Muscle of leg (tissue), 3 donors: ENCODE measurements at regions not wholly inside any gene's neighbourhood (a gene's known extent, or its start where the extent isn't known, plus 50 kb on each side); places are given as distances from the start of the nearest gene placed in this dataset.
A peak's percentile ranks its signal among the peaks of the same experiment; 100 is the strongest.

Experiments
- DNase-seq: peaks from one replicate; pipeline ENCODE4 v3.0.0; 2013
- H3K27ac ChIP-seq: one replicate; pipeline ENCODE4 v1.5.1; 2013; ENCODE audit warnings: mild to moderate bottlenecking, low read length, control low read depth
- H3K27me3 ChIP-seq: one replicate; pipeline ENCODE4 v1.6.1; 2013; ENCODE audit warnings: low read length; ENCODE audit not compliant: control insufficient read depth, insufficient read depth
- H3K36me3 ChIP-seq: one replicate; pipeline ENCODE4 v1.6.1; 2013; ENCODE audit warnings: low read length; ENCODE audit not compliant: control insufficient read depth, insufficient read depth
- H3K4me1 ChIP-seq: one replicate; pipeline ENCODE4 v1.6.1; 2013; ENCODE audit warnings: low read length; ENCODE audit not compliant: control insufficient read depth, insufficient read depth
- H3K4me3 ChIP-seq: one replicate; pipeline ENCODE4 v1.5.1; 2013; ENCODE audit warnings: low read length, control low read depth
- H3K9me3 ChIP-seq: replicated peaks from 2 replicates; pipeline ENCODE4 v1.6.1; 2013; ENCODE audit warnings: low read depth, low read length; ENCODE audit not compliant: control insufficient read depth
- WGBS: methylation state at CpG from one replicate; pipeline ENCODE4 v1.1.5; 2013; ENCODE audit warnings: missing lambda C conversion rate; ENCODE audit not compliant: insufficient coverage; 5-methylcytosine and 5-hydroxymethylcytosine counted together

DNA sequence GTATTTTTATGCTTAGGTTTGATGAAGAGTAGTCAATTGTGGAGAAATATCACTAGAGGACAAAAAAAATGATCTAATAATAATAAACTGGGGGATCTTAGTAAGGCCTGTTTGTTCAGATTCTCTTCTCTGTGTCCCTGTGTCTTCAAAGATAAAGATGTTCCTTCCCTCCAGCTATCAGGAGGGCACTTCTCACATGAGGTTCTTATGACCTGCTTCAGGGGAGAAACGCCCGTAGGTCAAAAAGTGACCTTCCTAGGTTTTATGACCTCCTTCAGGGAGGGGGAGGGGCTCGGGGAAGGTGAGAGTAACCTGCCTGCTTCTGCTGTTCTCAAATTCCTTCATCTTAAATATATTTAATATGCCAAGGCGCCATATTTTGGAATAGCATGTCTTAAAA lies 89.2 kb upstream of the JADE1 start:
- H3K4me1 ChIP-seq, result peaks cover 2% of the 10 kb centered on the region
- no peaks in the 10 kb centered on the region for H3K36me3 ChIP-seq
- no peak overlapping the region for H3K4me3 ChIP-seq
- no CpG with 5 or more reads among the region's 4 CpGs for WGBS
- no peaks in the 10 kb centered on the region for H3K9me3 ChIP-seq
- H3K27me3 ChIP-seq, result no peaks in the 10 kb centered on the region
- H3K27ac ChIP-seq, result no peak overlapping the region
- no peak for DNase-seq

DNA sequence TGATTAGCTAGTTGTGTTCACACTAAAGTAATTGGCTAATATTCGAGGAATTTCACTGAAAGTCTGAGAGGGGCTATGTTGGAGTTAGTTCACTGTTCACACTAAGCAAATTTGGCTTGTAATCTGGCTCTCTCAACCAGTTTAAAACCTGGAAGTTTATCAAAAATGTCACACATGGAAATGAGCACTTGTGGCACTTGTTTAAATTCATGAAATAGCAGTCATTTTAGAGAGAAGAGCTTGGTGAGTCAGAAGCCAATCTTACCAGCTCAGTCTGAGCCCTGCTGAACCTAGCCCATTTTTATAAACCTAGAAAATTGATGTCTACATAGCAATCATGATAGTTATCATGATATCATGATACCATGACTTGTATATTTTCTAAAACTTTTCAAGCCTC lies 90.7 kb upstream of the JADE1 start:
- peak; percentile 26 for DNase-seq
- no CpG with 5 or more reads among the region's 1 CpG for WGBS
- H3K27ac ChIP-seq, result no peak overlapping the region
- no peak overlapping the region for H3K4me3 ChIP-seq
- no peaks in the 10 kb centered on the region for H3K36me3 ChIP-seq
- H3K27me3 ChIP-seq, result no peaks in the 10 kb centered on the region
- peaks cover 2% of the 10 kb centered on the region for H3K4me1 ChIP-seq
- H3K9me3 ChIP-seq, result no peaks in the 10 kb centered on the region

DNA sequence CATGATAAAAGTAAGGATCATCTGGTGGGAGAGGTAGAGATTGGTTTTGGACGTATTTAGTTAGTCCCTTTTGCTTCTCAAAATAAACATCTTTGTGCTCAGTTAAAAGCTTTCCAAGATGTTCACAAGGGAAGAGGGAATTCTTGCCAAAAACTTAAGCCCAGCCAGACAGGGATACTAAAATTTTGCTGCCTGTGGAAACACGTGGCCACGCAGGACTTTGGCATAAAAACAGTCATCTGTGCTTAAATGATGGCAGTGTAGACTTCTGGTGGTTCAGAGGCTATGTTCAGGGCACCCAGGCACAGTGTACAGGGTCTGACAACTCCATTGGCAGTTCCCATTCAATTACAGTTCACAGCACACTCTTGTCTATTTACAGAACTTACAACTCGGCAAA lies 93.2 kb upstream of the JADE1 start:
- Histone ChIP-seq H3K4me3 (no peak overlapping the region), H3K27ac (peak overlapping the region; percentile 9), H3K9me3 (no peaks in the 10 kb centered on the region), H3K27me3 (no peaks in the 10 kb centered on the region), H3K4me1 (peaks cover 2% of the 10 kb centered on the region), H3K36me3 (no peaks in the 10 kb centered on the region)
- peak; percentile 91 for DNase-seq
- 0% methylated on average over 2 of the region's 4 CpGs for WGBS

DNA sequence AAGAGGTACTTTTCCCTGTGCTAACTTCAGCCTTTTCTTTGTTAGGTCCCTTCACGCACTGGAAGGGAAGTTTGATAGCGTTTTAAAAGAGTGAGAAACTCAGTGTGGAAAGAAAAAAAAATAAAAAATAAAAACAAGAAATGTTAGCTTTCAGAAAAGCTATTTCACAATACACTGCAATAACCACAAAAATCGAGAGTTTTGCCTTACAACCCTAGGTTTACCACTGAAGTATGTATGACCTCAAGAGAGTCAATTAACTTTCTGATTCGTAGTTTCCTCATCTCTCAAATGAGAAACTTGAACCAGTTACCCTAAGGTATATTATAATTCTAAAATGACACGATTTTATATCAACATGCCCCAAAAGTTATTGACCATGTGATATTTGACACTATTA lies 93.9 kb upstream of the JADE1 start:
- Histone ChIP-seq H3K27me3 (no peaks in the 10 kb centered on the region), H3K4me3 (no peak overlapping the region), H3K9me3 (no peaks in the 10 kb centered on the region), H3K27ac (no peak overlapping the region), H3K4me1 (peaks cover 2% of the 10 kb centered on the region), H3K36me3 (no peaks in the 10 kb centered on the region)
- DNase-seq, result no peak
- WGBS, result no CpG with 5 or more reads among the region's 5 CpGs

DNA sequence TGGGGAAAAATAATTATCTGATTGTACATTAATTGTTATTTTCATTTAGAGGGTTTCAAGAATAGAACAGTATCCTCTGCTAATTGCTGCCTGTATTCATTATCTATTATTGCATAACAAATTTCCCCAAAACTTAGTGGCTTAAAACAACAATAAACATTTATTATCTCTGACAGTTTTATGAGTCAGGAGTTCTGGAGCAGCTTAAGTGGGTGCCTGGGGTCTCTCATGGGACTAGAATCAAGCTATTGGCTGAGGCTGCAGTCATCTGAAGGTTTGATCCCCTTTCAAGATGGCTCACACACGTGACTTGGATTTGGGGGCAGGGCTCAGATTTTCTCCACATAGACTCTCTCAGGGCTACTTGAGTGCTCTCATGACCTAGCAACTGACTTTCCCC lies 98.1 kb upstream of the JADE1 start:
- Histone ChIP-seq H3K9me3 (no peaks in the 10 kb centered on the region), H3K27ac (no peak overlapping the region), H3K36me3 (no peaks in the 10 kb centered on the region), H3K27me3 (no peaks in the 10 kb centered on the region), H3K4me1 (peaks cover under 1% of the 10 kb centered on the region), H3K4me3 (no peak overlapping the region)
- DNase-seq, result no peak
- 60% methylated on average over 1 of the region's 1 CpG for WGBS

DNA sequence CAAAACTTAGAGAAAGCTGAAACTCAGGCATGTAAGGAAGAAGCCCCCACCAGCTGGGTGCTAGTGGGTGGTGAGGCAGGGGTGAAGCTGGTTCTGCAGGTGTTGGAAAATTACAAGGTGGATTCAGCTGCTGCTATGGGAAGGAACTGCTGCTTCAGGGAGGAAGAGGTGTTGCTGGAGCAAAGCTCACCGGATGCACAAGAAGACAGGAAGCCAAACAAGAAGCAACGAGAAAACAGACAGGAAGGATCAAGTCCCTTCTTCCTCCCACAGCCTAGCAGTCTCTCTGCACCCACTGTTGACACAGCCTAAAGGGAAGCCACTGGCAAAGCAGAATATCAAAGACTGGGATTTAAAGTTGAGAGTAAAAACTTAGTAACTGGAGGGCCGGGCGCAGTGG lies 100.2 kb upstream of the JADE1 start:
- no peak overlapping the region for H3K27ac ChIP-seq
- WGBS, result 100% methylated on average over 1 of the region's 4 CpGs
- no peaks in the 10 kb centered on the region for H3K36me3 ChIP-seq
- H3K4me1 ChIP-seq, result no peaks in the 10 kb centered on the region
- DNase-seq, result no peak
- no peaks in the 10 kb centered on the region for H3K9me3 ChIP-seq
- H3K4me3 ChIP-seq, result no peak overlapping the region
- H3K27me3 ChIP-seq, result no peaks in the 10 kb centered on the region

DNA sequence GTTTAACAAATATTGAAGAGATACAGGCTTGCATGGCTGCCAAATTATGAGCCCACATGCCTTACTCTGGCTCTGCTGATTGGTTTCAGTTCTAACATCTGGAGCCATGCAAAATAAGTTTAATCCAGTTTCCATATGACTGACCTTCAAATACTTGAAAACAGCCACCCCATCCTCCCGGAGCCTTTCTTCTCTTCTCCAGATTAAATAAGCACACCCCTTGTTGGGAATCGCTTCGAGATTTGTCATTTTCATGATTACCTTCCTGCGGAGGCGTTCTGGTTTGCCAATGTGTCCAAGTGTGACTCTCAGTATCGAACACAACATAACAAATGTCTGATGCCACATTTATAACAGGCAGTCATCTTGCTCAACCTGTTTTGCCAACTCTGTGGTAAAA lies 101.6 kb upstream of the JADE1 start:
- no peaks in the 10 kb centered on the region for H3K9me3 ChIP-seq
- peak; percentile 83 for DNase-seq

DNA sequence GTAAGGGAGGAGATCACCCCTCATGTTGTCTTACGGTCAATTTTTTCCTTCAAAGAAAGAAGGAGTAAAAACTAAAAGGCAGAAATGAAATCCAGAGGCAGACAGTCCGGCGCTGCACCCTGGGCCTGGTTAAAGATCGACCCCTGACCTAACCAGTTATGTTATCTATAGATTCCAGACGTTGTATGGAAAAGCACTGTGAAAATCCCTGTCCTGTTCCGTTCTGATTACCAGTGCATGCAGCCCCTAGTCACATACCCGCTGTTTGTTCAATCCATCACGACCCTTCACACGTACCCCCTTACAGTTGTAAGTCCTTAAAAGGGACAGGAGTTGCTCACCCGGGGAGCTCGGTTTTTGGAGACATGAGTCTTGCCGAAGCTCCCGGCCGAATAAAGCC lies 105.6 kb upstream of the JADE1 start:
- 86% methylated on average over 10 of the region's 14 CpGs for WGBS
- Histone ChIP-seq H3K36me3 (no peaks in the 10 kb centered on the region), H3K4me3 (no peak overlapping the region), H3K27me3 (no peaks in the 10 kb centered on the region), H3K9me3 (no peaks in the 10 kb centered on the region), H3K4me1 (no peaks in the 10 kb centered on the region), H3K27ac (no peak overlapping the region)
- no peak for DNase-seq

More for the DNA sequence above, 101.6 kb upstream of the JADE1 start:
- Histone ChIP-seq H3K36me3 (no peaks in the 10 kb centered on the region), H3K4me1 (no peaks in the 10 kb centered on the region), H3K27me3 (no peaks in the 10 kb centered on the region), H3K27ac (no peak overlapping the region), H3K4me3 (no peak overlapping the region)
- WGBS, result no CpG with 5 or more reads among the region's 6 CpGs

DNA sequence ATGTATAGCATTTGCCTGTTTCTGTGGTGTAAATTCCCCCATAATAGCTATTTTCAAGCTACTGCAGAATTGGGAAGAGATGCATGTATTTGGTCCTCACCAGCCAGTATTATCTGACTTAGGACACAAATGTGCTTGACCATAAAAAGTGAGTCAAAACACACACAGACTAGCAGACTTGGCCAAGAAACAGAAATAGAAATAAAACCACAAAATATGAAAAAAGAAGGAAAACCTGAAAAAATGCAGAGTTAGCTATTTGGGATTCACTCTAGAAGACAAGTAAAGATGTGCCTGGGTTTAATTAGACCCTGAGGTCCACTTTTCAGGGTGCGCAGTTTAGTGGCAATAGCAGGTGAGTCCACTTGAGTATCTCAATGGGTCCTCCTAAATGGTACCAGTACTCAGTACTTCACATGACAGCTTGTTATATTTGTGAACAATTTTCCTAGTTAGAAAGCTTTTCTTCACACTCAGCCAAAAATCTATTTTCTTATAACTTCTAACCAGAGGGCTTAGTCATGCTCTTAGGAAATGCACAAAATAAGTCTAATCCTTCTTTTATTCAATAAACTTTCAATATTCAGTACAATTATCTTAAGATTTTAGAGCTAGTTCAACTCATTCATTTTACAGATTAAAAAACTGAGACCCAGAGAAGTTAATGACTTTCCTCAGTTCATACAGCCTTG lies 108.7 kb upstream of the JADE1 start:
- Histone ChIP-seq H3K4me1 (no peaks in the 10 kb centered on the region), H3K36me3 (no peaks in the 10 kb centered on the region), H3K27ac (no peak overlapping the region), H3K9me3 (no peaks in the 10 kb centered on the region), H3K27me3 (no peaks in the 10 kb centered on the region), H3K4me3 (no peak overlapping the region)
- no peak for DNase-seq
- WGBS, result no CpG with 5 or more reads among the region's 1 CpG

DNA sequence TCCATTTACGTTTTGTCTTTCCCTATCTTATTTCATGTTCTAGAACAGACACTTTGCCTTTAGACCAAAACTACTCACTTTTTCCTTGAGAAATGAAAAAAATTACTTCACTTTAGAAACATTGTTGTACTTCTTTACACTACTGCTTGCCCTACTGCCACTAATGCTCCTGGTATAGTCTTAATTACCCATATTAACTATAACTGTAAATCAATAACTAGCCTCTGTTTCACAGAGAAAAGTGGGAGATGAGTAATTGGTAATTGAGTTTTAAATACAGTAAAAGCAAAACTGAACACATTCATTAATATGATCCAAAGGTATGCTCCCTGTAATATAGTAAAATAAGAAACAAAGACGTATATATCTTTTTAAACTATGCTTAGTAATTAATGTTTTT lies 111.1 kb upstream of the JADE1 start:
- Histone ChIP-seq H3K9me3 (no peaks in the 10 kb centered on the region), H3K36me3 (no peaks in the 10 kb centered on the region), H3K27me3 (no peaks in the 10 kb centered on the region), H3K4me3 (no peak overlapping the region), H3K27ac (no peak overlapping the region), H3K4me1 (no peaks in the 10 kb centered on the region)
- WGBS, result 50% methylated on average over 1 of the region's 2 CpGs
- no peak for DNase-seq

DNA sequence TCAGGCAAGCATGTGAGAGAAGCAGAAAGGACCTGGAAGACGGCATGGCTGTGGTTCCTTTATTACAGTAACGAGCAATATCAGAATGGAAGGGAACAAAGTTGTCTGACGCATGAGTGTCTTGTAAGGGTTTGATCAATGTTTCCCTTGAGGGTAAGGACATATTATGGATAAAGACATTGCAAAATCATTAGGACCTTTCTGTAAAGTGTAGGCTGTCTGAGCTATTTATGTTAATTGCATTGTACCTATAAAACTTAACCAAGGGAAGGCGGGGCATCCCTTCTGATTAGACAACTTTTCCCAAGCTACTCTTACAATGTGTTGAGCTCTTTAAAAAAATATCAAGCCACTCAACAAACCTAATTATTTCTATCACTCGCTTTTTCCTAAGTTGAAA lies 112.2 kb upstream of the JADE1 start:
- Histone ChIP-seq H3K27ac (no peak overlapping the region), H3K4me3 (no peak overlapping the region), H3K27me3 (no peaks in the 10 kb centered on the region), H3K36me3 (no peaks in the 10 kb centered on the region), H3K4me1 (no peaks in the 10 kb centered on the region), H3K9me3 (no peaks in the 10 kb centered on the region)
- DNase-seq, result no peak
- WGBS, result 89% methylated on average over 2 of the region's 5 CpGs
